ENCODE measurements at regions not wholly inside any gene's neighbourhood (a gene's known extent, or its start where the extent isn't known, plus 50 kb on each side); places are given as distances from the start of the nearest gene placed in this dataset.

DNA sequence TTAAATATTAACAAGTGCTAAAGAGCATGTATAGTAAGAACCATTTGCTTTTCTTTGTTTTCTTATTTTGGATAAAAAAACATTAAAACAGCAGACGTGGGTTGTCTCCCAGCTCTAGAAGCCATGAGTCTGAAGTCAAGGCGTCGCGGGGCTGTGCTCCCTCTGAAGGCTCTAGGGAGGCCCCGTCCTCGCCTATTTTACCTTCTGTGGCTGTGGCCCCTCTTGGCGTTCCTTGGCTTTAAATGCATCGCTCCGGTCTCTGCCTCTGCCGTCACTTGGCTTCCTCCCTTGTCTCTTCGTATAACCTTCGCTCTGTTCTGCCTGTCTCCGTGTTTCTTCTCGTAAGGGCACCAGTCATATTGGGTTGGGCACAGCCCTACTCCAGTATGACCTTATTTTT is 75.3 kb downstream of the ING1 start:
- TF ChIP-seq GLIS3 (CRISPR knock-in tag; IDR thresholded peaks at IDR 0.05), result no peak
- no peak for TF ChIP-seq OSR1 (CRISPR knock-in tag; IDR thresholded peaks at IDR 0.05)
- ATAC-seq, result no peak

- ATAC-seq, result no peak
- no peak for TF ChIP-seq RARB (CRISPR knock-in tag; IDR thresholded peaks at IDR 0.05)
- no peak for TF ChIP-seq ZNF70 (CRISPR knock-in tag; IDR thresholded peaks at IDR 0.05)
- TF ChIP-seq ESRRG (CRISPR knock-in tag; IDR thresholded peaks at IDR 0.05), result no peak
- no peak for TF ChIP-seq ZNF8 (CRISPR knock-in tag; IDR thresholded peaks at IDR 0.05)
- TF ChIP-seq ZFP3 (CRISPR knock-in tag; IDR thresholded peaks at IDR 0.05), result no peak
- no peak for TF ChIP-seq TOX (CRISPR knock-in tag; IDR thresholded peaks at IDR 0.05; ENCODE audit: borderline replicate concordance)
- TF ChIP-seq SNAI2 (CRISPR knock-in tag; IDR thresholded peaks at IDR 0.05), result no peak
- no peak for TF ChIP-seq ZC3H10 (CRISPR knock-in tag; IDR thresholded peaks at IDR 0.05)
- TF ChIP-seq TCF4 (CRISPR knock-in tag; IDR thresholded peaks at IDR 0.05; ENCODE audit: borderline replicate concordance), result no peak
- TF ChIP-seq CSRNP3 (CRISPR knock-in tag; IDR thresholded peaks at IDR 0.05), result no peak
- no peak for TF ChIP-seq OSR1 (CRISPR knock-in tag; IDR thresholded peaks at IDR 0.05)
- TF ChIP-seq, protein P1, sequence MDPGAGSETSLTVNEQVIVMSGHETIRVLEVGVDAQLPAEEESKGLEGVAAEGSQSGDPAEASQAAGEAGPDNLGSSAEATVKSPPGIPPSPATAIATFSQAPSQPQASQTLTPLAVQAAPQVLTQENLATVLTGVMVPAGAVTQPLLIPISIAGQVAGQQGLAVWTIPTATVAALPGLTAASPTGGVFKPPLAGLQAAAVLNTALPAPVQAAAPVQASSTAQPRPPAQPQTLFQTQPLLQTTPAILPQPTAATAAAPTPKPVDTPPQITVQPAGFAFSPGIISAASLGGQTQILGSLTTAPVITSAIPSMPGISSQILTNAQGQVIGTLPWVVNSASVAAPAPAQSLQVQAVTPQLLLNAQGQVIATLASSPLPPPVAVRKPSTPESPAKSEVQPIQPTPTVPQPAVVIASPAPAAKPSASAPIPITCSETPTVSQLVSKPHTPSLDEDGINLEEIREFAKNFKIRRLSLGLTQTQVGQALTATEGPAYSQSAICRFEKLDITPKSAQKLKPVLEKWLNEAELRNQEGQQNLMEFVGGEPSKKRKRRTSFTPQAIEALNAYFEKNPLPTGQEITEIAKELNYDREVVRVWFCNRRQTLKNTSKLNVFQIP (CRISPR knock-in tag; IDR thresholded peaks at IDR 0.05; ENCODE audit: borderline replicate concordance, low read depth), result no peak
- no peak for TF ChIP-seq ZNF565 (CRISPR knock-in tag; conservative IDR thresholded peaks at IDR 0.05; ENCODE audit: low read depth)
- TF ChIP-seq CSDC2 (CRISPR knock-in tag; IDR thresholded peaks at IDR 0.05), result no peak
- TF ChIP-seq TSHZ2 (CRISPR knock-in tag; IDR thresholded peaks at IDR 0.05), result no peak
- no peak for TF ChIP-seq BACH2 (CRISPR knock-in tag; IDR thresholded peaks at IDR 0.05; ENCODE audit: borderline replicate concordance)
- no peak for TF ChIP-seq GLIS3 (CRISPR knock-in tag; IDR thresholded peaks at IDR 0.05)
These were observed 76.4 kb downstream of the ING1 start for GRCh38 chr13:110789871-110790270.

DNA sequence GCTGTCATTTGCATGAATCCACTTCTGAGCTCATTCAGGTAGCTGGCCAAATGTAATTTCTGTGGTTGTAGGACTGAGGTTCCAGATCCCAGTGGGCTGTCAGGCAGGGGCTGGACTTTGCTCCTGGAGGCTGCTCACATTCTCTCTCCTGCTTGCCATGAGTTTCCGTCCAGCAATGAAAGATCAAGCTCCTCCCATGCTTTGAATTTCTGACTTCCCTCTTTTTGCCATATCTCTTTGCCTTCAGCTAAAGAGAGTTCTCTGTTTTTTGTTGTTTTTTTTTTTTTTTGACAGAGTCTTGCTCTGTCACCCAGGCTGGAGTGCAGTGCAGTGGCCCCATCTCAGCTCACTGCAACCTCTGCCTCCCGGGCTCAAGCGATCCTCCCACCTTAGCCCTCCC is 76.9 kb downstream of the ING1 start:
- TF ChIP-seq, protein P2, sequence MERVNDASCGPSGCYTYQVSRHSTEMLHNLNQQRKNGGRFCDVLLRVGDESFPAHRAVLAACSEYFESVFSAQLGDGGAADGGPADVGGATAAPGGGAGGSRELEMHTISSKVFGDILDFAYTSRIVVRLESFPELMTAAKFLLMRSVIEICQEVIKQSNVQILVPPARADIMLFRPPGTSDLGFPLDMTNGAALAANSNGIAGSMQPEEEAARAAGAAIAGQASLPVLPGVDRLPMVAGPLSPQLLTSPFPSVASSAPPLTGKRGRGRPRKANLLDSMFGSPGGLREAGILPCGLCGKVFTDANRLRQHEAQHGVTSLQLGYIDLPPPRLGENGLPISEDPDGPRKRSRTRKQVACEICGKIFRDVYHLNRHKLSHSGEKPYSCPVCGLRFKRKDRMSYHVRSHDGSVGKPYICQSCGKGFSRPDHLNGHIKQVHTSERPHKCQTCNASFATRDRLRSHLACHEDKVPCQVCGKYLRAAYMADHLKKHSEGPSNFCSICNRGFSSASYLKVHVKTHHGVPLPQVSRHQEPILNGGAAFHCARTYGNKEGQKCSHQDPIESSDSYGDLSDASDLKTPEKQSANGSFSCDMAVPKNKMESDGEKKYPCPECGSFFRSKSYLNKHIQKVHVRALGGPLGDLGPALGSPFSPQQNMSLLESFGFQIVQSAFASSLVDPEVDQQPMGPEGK (CRISPR knock-in tag; IDR thresholded peaks at IDR 0.05; ENCODE audit: borderline replicate concordance), result no peak
- TF ChIP-seq, protein P1 (CRISPR knock-in tag; IDR thresholded peaks at IDR 0.05; ENCODE audit: borderline replicate concordance, low read depth), result no peak
- TF ChIP-seq OSR1 (CRISPR knock-in tag; IDR thresholded peaks at IDR 0.05) (no peak), ZFP30 (CRISPR knock-in tag; IDR thresholded peaks at IDR 0.05) (no peak), TSHZ2 (CRISPR knock-in tag; IDR thresholded peaks at IDR 0.05) (no peak), PPARA (CRISPR knock-in tag; IDR thresholded peaks at IDR 0.05; ENCODE audit: borderline replicate concordance) (no peak)
- no peak for ATAC-seq
